ENCODE measurements at regions not wholly inside any gene's neighbourhood (a gene's known extent, or its start where the extent isn't known, plus 50 kb on each side); places are given as distances from the start of the nearest gene placed in this dataset.

DNA sequence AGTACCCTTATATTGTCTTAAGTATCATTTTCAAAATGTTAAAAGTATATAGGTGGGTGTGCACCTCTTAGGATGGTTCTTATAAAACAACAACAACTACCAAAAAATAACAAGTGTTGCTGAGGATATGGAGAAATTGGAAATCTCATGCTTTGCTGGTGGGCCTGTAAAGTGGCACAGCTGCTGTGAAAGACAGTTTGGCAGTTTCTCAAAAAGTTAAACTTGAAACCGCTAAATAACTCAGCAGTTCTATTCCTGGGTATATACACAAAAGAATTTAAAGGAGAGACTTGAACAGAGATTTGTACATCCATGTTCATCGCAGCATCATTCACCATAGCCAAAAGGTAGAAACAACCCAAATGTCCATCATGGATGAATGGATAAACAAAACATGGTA lies 65.5 kb downstream of the HAND2 start:
- Histone ChIP-seq H3K9me2 (ENCODE audit: insufficient read depth) (peaks cover 19% of the 10 kb centered on the region; the same call in 1 of the 2 replicates), H3K27ac (ENCODE audit: low read depth) (no peak overlapping the region), H3F3A (replicated peaks; ENCODE audit: low read depth) (no peaks in the 10 kb centered on the region), H3K4me1 (ENCODE audit: insufficient read depth) (no peaks in the 10 kb centered on the region), H3K79me2 (replicated peaks; ENCODE audit: insufficient read depth) (no peaks in the 10 kb centered on the region), H3K27me3 (ENCODE audit: insufficient read depth) (no peaks in the 10 kb centered on the region), H4K20me1 (replicated peaks; ENCODE audit: insufficient read depth) (no peaks in the 10 kb centered on the region), H2AFZ (no peak overlapping the region), H3K4me3 (no peak overlapping the region), H3K4me2 (no peak overlapping the region), H3K36me3 (ENCODE audit: insufficient read depth) (no peaks in the 10 kb centered on the region)
- DNase-seq (ENCODE audit: low spot score): no peak
- H3K4me1 Mint-ChIP-seq: peaks cover 5% of the 10 kb centered on the region; the same call in 2 of the 3 replicates
- no peaks in the 10 kb centered on the region for H3K27me3 Mint-ChIP-seq (ENCODE audit: insufficient read depth, low read depth, poor library complexity)
- no peak for ATAC-seq
- no peak overlapping the region for H3K27ac Mint-ChIP-seq
- no peaks in the 10 kb centered on the region for H3K36me3 Mint-ChIP-seq (ENCODE audit: low read depth)
- TF ChIP-seq, protein P1, sequence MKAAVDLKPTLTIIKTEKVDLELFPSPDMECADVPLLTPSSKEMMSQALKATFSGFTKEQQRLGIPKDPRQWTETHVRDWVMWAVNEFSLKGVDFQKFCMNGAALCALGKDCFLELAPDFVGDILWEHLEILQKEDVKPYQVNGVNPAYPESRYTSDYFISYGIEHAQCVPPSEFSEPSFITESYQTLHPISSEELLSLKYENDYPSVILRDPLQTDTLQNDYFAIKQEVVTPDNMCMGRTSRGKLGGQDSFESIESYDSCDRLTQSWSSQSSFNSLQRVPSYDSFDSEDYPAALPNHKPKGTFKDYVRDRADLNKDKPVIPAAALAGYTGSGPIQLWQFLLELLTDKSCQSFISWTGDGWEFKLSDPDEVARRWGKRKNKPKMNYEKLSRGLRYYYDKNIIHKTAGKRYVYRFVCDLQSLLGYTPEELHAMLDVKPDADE (IDR thresholded peaks at IDR 0.05): no peak
- TF ChIP-seq ZNF114 (CRISPR knock-in tag; IDR thresholded peaks at IDR 0.05) (no peak), POLR2AphosphoS5 (IDR thresholded peaks at IDR 0.05; ENCODE audit: low read depth) (no peak), EZH2phosphoT487 (IDR thresholded peaks at IDR 0.05; ENCODE audit: unreplicated experiment) (no peak)
- H3K9me3 Mint-ChIP-seq: no peaks in the 10 kb centered on the region
- H3K4me3 Mint-ChIP-seq: no peak overlapping the region

DNA sequence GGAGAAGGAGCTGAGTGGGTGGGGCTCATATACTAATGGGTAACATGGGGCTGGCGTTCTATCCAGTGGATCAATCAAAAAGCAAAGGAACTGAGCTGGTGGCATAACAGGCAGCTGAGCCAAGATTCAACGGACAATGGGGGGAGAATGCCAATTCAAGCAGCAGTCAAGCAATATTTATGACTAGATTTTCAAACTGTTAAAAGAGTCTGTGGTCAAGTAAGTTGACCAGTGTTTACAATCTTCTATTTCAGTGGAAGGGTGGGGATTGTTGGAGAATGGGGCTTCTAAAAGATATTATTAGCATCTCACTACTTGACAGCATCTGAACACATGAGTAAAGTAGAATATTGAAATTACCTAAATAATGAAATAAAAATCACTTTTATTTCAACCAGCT lies 64.9 kb upstream of the SCRG1 start:
- Mint-ChIP-seq H3K27me3 (ENCODE audit: insufficient read depth, low read depth, poor library complexity) (no peaks in the 10 kb centered on the region), H3K4me1 (peaks cover 5% of the 10 kb centered on the region; the same call in 2 of the 3 replicates), H3K36me3 (ENCODE audit: low read depth) (no peaks in the 10 kb centered on the region), H3K4me3 (no peak overlapping the region), H3K9me3 (no peaks in the 10 kb centered on the region), H3K27ac (no peak overlapping the region)
- no peaks in the 10 kb centered on the region for H4K20me1 ChIP-seq (replicated peaks; ENCODE audit: insufficient read depth)
- ATAC-seq: no peak
- no peak overlapping the region for H2AFZ ChIP-seq
- H3K36me3 ChIP-seq (ENCODE audit: insufficient read depth): no peaks in the 10 kb centered on the region
- no peaks in the 10 kb centered on the region for H3F3A ChIP-seq (replicated peaks; ENCODE audit: low read depth)
- H3K4me3 ChIP-seq: no peak overlapping the region
- H3K4me2 ChIP-seq: no peak overlapping the region
- peaks cover 19% of the 10 kb centered on the region; the same call in 1 of the 2 replicates for H3K9me2 ChIP-seq (ENCODE audit: insufficient read depth)
- H3K4me1 ChIP-seq (ENCODE audit: insufficient read depth): no peaks in the 10 kb centered on the region
- no peaks in the 10 kb centered on the region for H3K79me2 ChIP-seq (replicated peaks; ENCODE audit: insufficient read depth)
- no peaks in the 10 kb centered on the region for H3K27me3 ChIP-seq (ENCODE audit: insufficient read depth)
- H3K27ac ChIP-seq (ENCODE audit: low read depth): no peak overlapping the region
- no peak for DNase-seq (ENCODE audit: low spot score)
- TF ChIP-seq POLR2AphosphoS5 (IDR thresholded peaks at IDR 0.05; ENCODE audit: low read depth) (no peak), EZH2 (IDR thresholded peaks at IDR 0.05; ENCODE audit: low read depth, unreplicated experiment) (no peak), ZNF331 (CRISPR knock-in tag; IDR thresholded peaks at IDR 0.05; ENCODE audit: low read depth) (no peak), EZH2phosphoT487 (IDR thresholded peaks at IDR 0.05; ENCODE audit: unreplicated experiment) (no peak), NANOG (IDR thresholded peaks at IDR 0.05; ENCODE audit: borderline replicate concordance) (no peak), STAT1 (IDR thresholded peaks at IDR 0.05; ENCODE audit: unreplicated experiment) (no peak)
- TF ChIP-seq, protein P1 (IDR thresholded peaks at IDR 0.05): no peak
- TF ChIP-seq, protein P2, sequence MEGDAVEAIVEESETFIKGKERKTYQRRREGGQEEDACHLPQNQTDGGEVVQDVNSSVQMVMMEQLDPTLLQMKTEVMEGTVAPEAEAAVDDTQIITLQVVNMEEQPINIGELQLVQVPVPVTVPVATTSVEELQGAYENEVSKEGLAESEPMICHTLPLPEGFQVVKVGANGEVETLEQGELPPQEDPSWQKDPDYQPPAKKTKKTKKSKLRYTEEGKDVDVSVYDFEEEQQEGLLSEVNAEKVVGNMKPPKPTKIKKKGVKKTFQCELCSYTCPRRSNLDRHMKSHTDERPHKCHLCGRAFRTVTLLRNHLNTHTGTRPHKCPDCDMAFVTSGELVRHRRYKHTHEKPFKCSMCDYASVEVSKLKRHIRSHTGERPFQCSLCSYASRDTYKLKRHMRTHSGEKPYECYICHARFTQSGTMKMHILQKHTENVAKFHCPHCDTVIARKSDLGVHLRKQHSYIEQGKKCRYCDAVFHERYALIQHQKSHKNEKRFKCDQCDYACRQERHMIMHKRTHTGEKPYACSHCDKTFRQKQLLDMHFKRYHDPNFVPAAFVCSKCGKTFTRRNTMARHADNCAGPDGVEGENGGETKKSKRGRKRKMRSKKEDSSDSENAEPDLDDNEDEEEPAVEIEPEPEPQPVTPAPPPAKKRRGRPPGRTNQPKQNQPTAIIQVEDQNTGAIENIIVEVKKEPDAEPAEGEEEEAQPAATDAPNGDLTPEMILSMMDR (conservative IDR thresholded peaks at IDR 0.05; ENCODE audit: low read depth in 2 of 2): no peak
- TF ChIP-seq, protein P3, sequence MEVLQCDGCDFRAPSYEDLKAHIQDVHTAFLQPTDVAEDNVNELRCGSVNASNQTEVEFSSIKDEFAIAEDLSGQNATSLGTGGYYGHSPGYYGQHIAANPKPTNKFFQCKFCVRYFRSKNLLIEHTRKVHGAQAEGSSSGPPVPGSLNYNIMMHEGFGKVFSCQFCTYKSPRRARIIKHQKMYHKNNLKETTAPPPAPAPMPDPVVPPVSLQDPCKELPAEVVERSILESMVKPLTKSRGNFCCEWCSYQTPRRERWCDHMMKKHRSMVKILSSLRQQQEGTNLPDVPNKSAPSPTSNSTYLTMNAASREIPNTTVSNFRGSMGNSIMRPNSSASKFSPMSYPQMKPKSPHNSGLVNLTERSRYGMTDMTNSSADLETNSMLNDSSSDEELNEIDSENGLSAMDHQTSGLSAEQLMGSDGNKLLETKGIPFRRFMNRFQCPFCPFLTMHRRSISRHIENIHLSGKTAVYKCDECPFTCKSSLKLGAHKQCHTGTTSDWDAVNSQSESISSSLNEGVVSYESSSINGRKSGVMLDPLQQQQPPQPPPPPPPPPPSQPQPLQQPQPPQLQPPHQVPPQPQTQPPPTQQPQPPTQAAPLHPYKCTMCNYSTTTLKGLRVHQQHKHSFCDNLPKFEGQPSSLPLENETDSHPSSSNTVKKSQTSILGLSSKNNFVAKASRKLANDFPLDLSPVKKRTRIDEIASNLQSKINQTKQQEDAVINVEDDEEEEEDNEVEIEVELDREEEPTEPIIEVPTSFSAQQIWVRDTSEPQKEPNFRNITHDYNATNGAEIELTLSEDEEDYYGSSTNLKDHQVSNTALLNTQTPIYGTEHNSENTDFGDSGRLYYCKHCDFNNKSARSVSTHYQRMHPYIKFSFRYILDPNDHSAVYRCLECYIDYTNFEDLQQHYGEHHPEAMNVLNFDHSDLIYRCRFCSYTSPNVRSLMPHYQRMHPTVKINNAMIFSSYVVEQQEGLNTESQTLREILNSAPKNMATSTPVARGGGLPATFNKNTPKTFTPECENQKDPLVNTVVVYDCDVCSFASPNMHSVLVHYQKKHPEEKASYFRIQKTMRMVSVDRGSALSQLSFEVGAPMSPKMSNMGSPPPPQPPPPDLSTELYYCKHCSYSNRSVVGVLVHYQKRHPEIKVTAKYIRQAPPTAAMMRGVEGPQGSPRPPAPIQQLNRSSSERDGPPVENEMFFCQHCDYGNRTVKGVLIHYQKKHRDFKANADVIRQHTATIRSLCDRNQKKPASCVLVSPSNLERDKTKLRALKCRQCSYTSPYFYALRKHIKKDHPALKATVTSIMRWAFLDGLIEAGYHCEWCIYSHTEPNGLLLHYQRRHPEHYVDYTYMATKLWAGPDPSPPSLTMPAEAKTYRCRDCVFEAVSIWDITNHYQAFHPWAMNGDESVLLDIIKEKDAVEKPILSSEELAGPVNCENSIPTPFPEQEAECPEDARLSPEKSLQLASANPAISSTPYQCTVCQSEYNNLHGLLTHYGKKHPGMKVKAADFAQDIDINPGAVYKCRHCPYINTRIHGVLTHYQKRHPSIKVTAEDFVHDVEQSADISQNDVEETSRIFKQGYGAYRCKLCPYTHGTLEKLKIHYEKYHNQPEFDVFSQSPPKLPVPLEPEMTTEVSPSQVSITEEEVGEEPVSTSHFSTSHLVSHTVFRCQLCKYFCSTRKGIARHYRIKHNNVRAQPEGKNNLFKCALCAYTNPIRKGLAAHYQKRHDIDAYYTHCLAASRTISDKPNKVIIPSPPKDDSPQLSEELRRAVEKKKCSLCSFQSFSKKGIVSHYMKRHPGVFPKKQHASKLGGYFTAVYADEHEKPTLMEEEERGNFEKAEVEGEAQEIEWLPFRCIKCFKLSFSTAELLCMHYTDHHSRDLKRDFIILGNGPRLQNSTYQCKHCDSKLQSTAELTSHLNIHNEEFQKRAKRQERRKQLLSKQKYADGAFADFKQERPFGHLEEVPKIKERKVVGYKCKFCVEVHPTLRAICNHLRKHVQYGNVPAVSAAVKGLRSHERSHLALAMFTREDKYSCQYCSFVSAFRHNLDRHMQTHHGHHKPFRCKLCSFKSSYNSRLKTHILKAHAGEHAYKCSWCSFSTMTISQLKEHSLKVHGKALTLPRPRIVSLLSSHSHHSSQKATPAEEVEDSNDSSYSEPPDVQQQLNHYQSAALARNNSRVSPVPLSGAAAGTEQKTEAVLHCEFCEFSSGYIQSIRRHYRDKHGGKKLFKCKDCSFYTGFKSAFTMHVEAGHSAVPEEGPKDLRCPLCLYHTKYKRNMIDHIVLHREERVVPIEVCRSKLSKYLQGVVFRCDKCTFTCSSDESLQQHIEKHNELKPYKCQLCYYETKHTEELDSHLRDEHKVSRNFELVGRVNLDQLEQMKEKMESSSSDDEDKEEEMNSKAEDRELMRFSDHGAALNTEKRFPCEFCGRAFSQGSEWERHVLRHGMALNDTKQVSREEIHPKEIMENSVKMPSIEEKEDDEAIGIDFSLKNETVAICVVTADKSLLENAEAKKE (CRISPR knock-in tag; IDR thresholded peaks at IDR 0.05): no peak
